HUES64 (cell line): ENCODE measurements at regions not wholly inside any gene's neighbourhood (a gene's known extent, or its start where the extent isn't known, plus 50 kb on each side); places are given as distances from the start of the nearest gene placed in this dataset.

Experiments used
- H3K27ac ChIP-seq: 2 replicates; pipeline ENCODE4 v1.7.0; 2013; ENCODE audit warnings: low read depth, low read length, inconsistent platforms
- H3K27me3 ChIP-seq: 2 replicates; pipeline ENCODE4 v1.6.1; 2013; ENCODE audit warnings: mild to moderate bottlenecking, low read length; ENCODE audit not compliant: insufficient read depth
- H3K36me3 ChIP-seq: 2 replicates; pipeline ENCODE4 v1.6.1; 2013; ENCODE audit warnings: mild to moderate bottlenecking, low read length; ENCODE audit not compliant: insufficient read depth
- H3K4me1 ChIP-seq: 2 replicates; pipeline ENCODE4 v1.6.1; 2013; ENCODE audit warnings: mild to moderate bottlenecking, low read length, moderate library complexity; ENCODE audit not compliant: insufficient read depth
- H3K4me3 ChIP-seq: 2 replicates; pipeline ENCODE4 v1.5.1; 2013; ENCODE audit warnings: mild to moderate bottlenecking, low read length, moderate library complexity
- H3K9ac ChIP-seq: 2 replicates; pipeline ENCODE4 v1.6.1; 2013; ENCODE audit warnings: mild to moderate bottlenecking, low read depth, low read length
- H3K9me3 ChIP-seq: 2 replicates; pipeline ENCODE4 v1.6.1; 2013; ENCODE audit warnings: low read depth, low read length; ENCODE audit not compliant: insufficient read depth
- WGBS: fragments of 150-250, 120-280 bp; methylation state at CpG from one replicate; pipeline ENCODE4 v1.1.7; 2013; ENCODE audit warnings: missing lambda C conversion rate; 5-methylcytosine and 5-hydroxymethylcytosine counted together

- Histone ChIP-seq H3K27me3 (no peaks in the 10 kb centered on the region), H3K4me1 (no peaks in the 10 kb centered on the region), H3K27ac (no peak overlapping the region), H3K36me3 (no peaks in the 10 kb centered on the region), H3K4me3 (no peak overlapping the region), H3K9ac (no peak overlapping the region), H3K9me3 (no peaks in the 10 kb centered on the region)
- WGBS = 79% methylated on average over 1 of the region's 1 CpG
These were observed 52.8 kb upstream of the FBXL7 start for GRCh38 chr5:15447209-15447608.

GRCh38 chr5:15446552-15446951, 53.4 kb upstream of the FBXL7 start:
- no peak overlapping the region for H3K27ac ChIP-seq
- no peak overlapping the region for H3K9ac ChIP-seq
- H3K9me3 ChIP-seq = no peaks in the 10 kb centered on the region
- H3K4me1 ChIP-seq = no peaks in the 10 kb centered on the region
- no peak overlapping the region for H3K4me3 ChIP-seq
- no peaks in the 10 kb centered on the region for H3K27me3 ChIP-seq
- no peaks in the 10 kb centered on the region for H3K36me3 ChIP-seq

GRCh38 chr5:15442193-15442570, 57.8 kb upstream of the FBXL7 start:
- no peaks in the 10 kb centered on the region for H3K36me3 ChIP-seq
- no peak overlapping the region for H3K4me3 ChIP-seq
- H3K27ac ChIP-seq = no peak overlapping the region
- H3K9ac ChIP-seq = no peak overlapping the region
- H3K9me3 ChIP-seq = no peaks in the 10 kb centered on the region
- H3K27me3 ChIP-seq = no peaks in the 10 kb centered on the region
- WGBS = 86% methylated on average over 1 of the region's 1 CpG
- H3K4me1 ChIP-seq = no peaks in the 10 kb centered on the region; the same call in 1 of the 2 replicates

GRCh38 chr5:15441433-15442192, 58.4 kb upstream of the FBXL7 start:
- H3K9me3 ChIP-seq = no peaks in the 10 kb centered on the region
- no peaks in the 10 kb centered on the region for H3K27me3 ChIP-seq
- WGBS = 91% methylated on average over 6 of the region's 6 CpGs
- no peak overlapping the region for H3K9ac ChIP-seq
- no peak overlapping the region for H3K4me3 ChIP-seq
- no peaks in the 10 kb centered on the region for H3K36me3 ChIP-seq
- no peak overlapping the region for H3K27ac ChIP-seq
- no peaks in the 10 kb centered on the region; the same call in 1 of the 2 replicates for H3K4me1 ChIP-seq

- H3K27ac ChIP-seq = no peak overlapping the region
- no peak overlapping the region for H3K4me3 ChIP-seq
- no peaks in the 10 kb centered on the region for H3K9me3 ChIP-seq
- no peak overlapping the region for H3K9ac ChIP-seq
- no peaks in the 10 kb centered on the region for H3K36me3 ChIP-seq
- 91% methylated on average over 5 of the region's 5 CpGs for WGBS
- no peaks in the 10 kb centered on the region for H3K27me3 ChIP-seq
- H3K4me1 ChIP-seq = no peaks in the 10 kb centered on the region; the same call in 1 of the 2 replicates
These were observed 59.5 kb upstream of the FBXL7 start for GRCh38 chr5:15440434-15440833.

- no peaks in the 10 kb centered on the region for H3K27me3 ChIP-seq
- no peaks in the 10 kb centered on the region for H3K36me3 ChIP-seq
- no peak overlapping the region for H3K9ac ChIP-seq
- no peaks in the 10 kb centered on the region for H3K9me3 ChIP-seq
- no peak overlapping the region for H3K27ac ChIP-seq
- no peaks in the 10 kb centered on the region; the same call in 1 of the 2 replicates for H3K4me1 ChIP-seq
- 88% methylated on average over 1 of the region's 1 CpG for WGBS
- no peak overlapping the region for H3K4me3 ChIP-seq
These were observed 60.2 kb upstream of the FBXL7 start for GRCh38 chr5:15439801-15440200.

GRCh38 chr5:15433709-15434108, 66.3 kb upstream of the FBXL7 start:
- H3K27ac ChIP-seq = no peak overlapping the region
- WGBS = 94% methylated on average over 3 of the region's 3 CpGs

GRCh38 chr5:15431923-15432322, 68.1 kb upstream of the FBXL7 start:
- no peak overlapping the region for H3K27ac ChIP-seq
- WGBS = 98% methylated on average over 3 of the region's 3 CpGs
- no peaks in the 10 kb centered on the region for H3K9me3 ChIP-seq
- H3K9ac ChIP-seq = no peak overlapping the region
- no peaks in the 10 kb centered on the region for H3K36me3 ChIP-seq
- no peak overlapping the region for H3K4me3 ChIP-seq
- no peaks in the 10 kb centered on the region for H3K27me3 ChIP-seq
- no peaks in the 10 kb centered on the region for H3K4me1 ChIP-seq

More at GRCh38 chr5:15433709-15434108, 66.3 kb upstream of the FBXL7 start:
- Histone ChIP-seq H3K27me3 (no peaks in the 10 kb centered on the region), H3K9me3 (no peaks in the 10 kb centered on the region), H3K4me1 (no peaks in the 10 kb centered on the region), H3K36me3 (no peaks in the 10 kb centered on the region), H3K9ac (no peak overlapping the region), H3K4me3 (no peak overlapping the region)

- H3K36me3 ChIP-seq = no peaks in the 10 kb centered on the region
- 47% methylated on average over 5 of the region's 6 CpGs for WGBS
- H3K27me3 ChIP-seq = no peaks in the 10 kb centered on the region
- H3K9ac ChIP-seq = 0 out of 2 replicates have a peak overlapping the region, but pooled peaks have one; percentile 9
- no peak overlapping the region for H3K4me3 ChIP-seq
- no peaks in the 10 kb centered on the region for H3K9me3 ChIP-seq
- H3K4me1 ChIP-seq = peaks cover 10% of the 10 kb centered on the region
- 0 out of 2 replicates have a peak overlapping the region, but pooled peaks have one; percentile 3 for H3K27ac ChIP-seq
These were observed 74.2 kb upstream of the FBXL7 start for GRCh38 chr5:15425766-15426165.

- Histone ChIP-seq H3K27ac (no peak overlapping the region), H3K9me3 (no peaks in the 10 kb centered on the region), H3K27me3 (no peaks in the 10 kb centered on the region), H3K4me3 (no peak overlapping the region), H3K4me1 (peaks cover 10% of the 10 kb centered on the region), H3K9ac (no peak overlapping the region), H3K36me3 (no peaks in the 10 kb centered on the region)
- 96% methylated on average over 3 of the region's 3 CpGs for WGBS
These were observed 75.2 kb upstream of the FBXL7 start for GRCh38 chr5:15424769-15425168.

- Histone ChIP-seq H3K4me1 (peaks cover 10% of the 10 kb centered on the region), H3K27me3 (no peaks in the 10 kb centered on the region), H3K4me3 (no peak overlapping the region), H3K9me3 (no peaks in the 10 kb centered on the region), H3K36me3 (no peaks in the 10 kb centered on the region), H3K9ac (no peak overlapping the region), H3K27ac (no peak overlapping the region)
- 89% methylated on average over 4 of the region's 4 CpGs for WGBS
These were observed 78.0 kb upstream of the FBXL7 start for GRCh38 chr5:15421921-15422412.
